ENCODE measurements at regions not wholly inside any gene's neighbourhood (a gene's known extent, or its start where the extent isn't known, plus 50 kb on each side); places are given as distances from the start of the nearest gene placed in this dataset.

GRCh38 chr15:99454107-99454809 is 111.5 kb upstream of the MEF2A start:
- H3K27ac Mint-ChIP-seq (ENCODE audit: unreplicated experiment), result no peak overlapping the region
- Histone ChIP-seq H3K27me3 (replicated peaks; ENCODE audit: control insufficient read depth, insufficient read depth, low read length) (no peaks in the 10 kb centered on the region), H3K36me3 (ENCODE audit: control insufficient read depth, insufficient read depth, low read length) (no peaks in the 10 kb centered on the region), H3K9me3 (no peaks in the 10 kb centered on the region), H3K4me1 (no peaks in the 10 kb centered on the region), H3K4me3 (ENCODE audit: low read depth, low read length) (no peak overlapping the region)
- no peak for DNase-seq
- H3K27me3 Mint-ChIP-seq (ENCODE audit: insufficient read depth, unreplicated experiment), result peaks cover 4% of the 10 kb centered on the region
- CTCF ChIA-PET, result no interaction called here
- BruUV-seq (replicated peaks), result no TSS peak
- H3K4me1 Mint-ChIP-seq (ENCODE audit: low read depth, unreplicated experiment), result no peaks in the 10 kb centered on the region
- H3K9me3 Mint-ChIP-seq (ENCODE audit: unreplicated experiment), result no peaks in the 10 kb centered on the region
- no peaks in the 10 kb centered on the region for H3K36me3 Mint-ChIP-seq (ENCODE audit: insufficient read depth, unreplicated experiment)
- intact Hi-C loops (cut with micrococcal nuclease; ENCODE audit: unreplicated experiment), result no loop called here
- TF ChIP-seq CTCF (IDR thresholded peaks at IDR 0.05; ENCODE audit: insufficient read depth in 1 of 2, low read depth in 1 of 2, low read length in 1 of 2, severe bottlenecking in 1 of 2, unreplicated experiment in 1 of 2), result no peak
- no peak overlapping the region for H3K4me3 Mint-ChIP-seq (ENCODE audit: unreplicated experiment)
- POLR2A ChIA-PET, result no interaction called here

GRCh38 chr15:99454941-99455788 is 110.6 kb upstream of the MEF2A start:
- TF ChIP-seq CTCF (IDR thresholded peaks at IDR 0.05; ENCODE audit: insufficient read depth in 1 of 2, low read depth in 1 of 2, low read length in 1 of 2, severe bottlenecking in 1 of 2, unreplicated experiment in 1 of 2), result no peak
- Mint-ChIP-seq H3K4me1 (ENCODE audit: low read depth, unreplicated experiment) (no peaks in the 10 kb centered on the region), H3K4me3 (ENCODE audit: unreplicated experiment) (no peak overlapping the region), H3K36me3 (ENCODE audit: insufficient read depth, unreplicated experiment) (no peaks in the 10 kb centered on the region), H3K27me3 (ENCODE audit: insufficient read depth, unreplicated experiment) (peaks cover 4% of the 10 kb centered on the region), H3K9me3 (ENCODE audit: unreplicated experiment) (no peaks in the 10 kb centered on the region), H3K27ac (ENCODE audit: unreplicated experiment) (no peak overlapping the region)
- no peaks in the 10 kb centered on the region for H3K4me1 ChIP-seq
- POLR2A ChIA-PET, result no interaction called here
- no peak overlapping the region for H3K4me3 ChIP-seq (ENCODE audit: low read depth, low read length)
- no peaks in the 10 kb centered on the region for H3K9me3 ChIP-seq
- intact Hi-C loops (cut with micrococcal nuclease; ENCODE audit: unreplicated experiment), result no loop called here
- no peaks in the 10 kb centered on the region for H3K36me3 ChIP-seq (ENCODE audit: control insufficient read depth, insufficient read depth, low read length)
- BruUV-seq (replicated peaks), result no TSS peak
- no peaks in the 10 kb centered on the region for H3K27me3 ChIP-seq (replicated peaks; ENCODE audit: control insufficient read depth, insufficient read depth, low read length)
- CTCF ChIA-PET, result interaction anchor here (0.6 kb wide), 1 partner anchor 22 kb away, joined by 6 read pairs; no protein-coding TSS in a partner anchor
- peak in 1 of 2 experiments; percentile 52 for DNase-seq

- Histone ChIP-seq H3K36me3 (ENCODE audit: control insufficient read depth, insufficient read depth, low read length) (no peaks in the 10 kb centered on the region), H3K27me3 (replicated peaks; ENCODE audit: control insufficient read depth, insufficient read depth, low read length) (no peaks in the 10 kb centered on the region), H3K4me3 (ENCODE audit: low read depth, low read length) (no peak overlapping the region), H3K4me1 (no peaks in the 10 kb centered on the region), H3K9me3 (no peaks in the 10 kb centered on the region)
- no TSS peak for BruUV-seq (replicated peaks)
- no peak for TF ChIP-seq CTCF (IDR thresholded peaks at IDR 0.05; ENCODE audit: insufficient read depth in 1 of 2, low read depth in 1 of 2, low read length in 1 of 2, severe bottlenecking in 1 of 2, unreplicated experiment in 1 of 2)
- no peak for DNase-seq
- no peaks in the 10 kb centered on the region for H3K9me3 Mint-ChIP-seq (ENCODE audit: unreplicated experiment)
- ChIA-PET CTCF (no interaction called here), POLR2A (no interaction called here)
- H3K4me3 Mint-ChIP-seq (ENCODE audit: unreplicated experiment), result no peak overlapping the region
- H3K36me3 Mint-ChIP-seq (ENCODE audit: insufficient read depth, unreplicated experiment), result no peaks in the 10 kb centered on the region
- no peak overlapping the region for H3K27ac Mint-ChIP-seq (ENCODE audit: unreplicated experiment)
- intact Hi-C loops (cut with micrococcal nuclease; ENCODE audit: unreplicated experiment), result no loop called here
- H3K4me1 Mint-ChIP-seq (ENCODE audit: low read depth, unreplicated experiment), result no peaks in the 10 kb centered on the region
- peaks cover 4% of the 10 kb centered on the region for H3K27me3 Mint-ChIP-seq (ENCODE audit: insufficient read depth, unreplicated experiment)
Observed at GRCh38 chr15:99455789-99456160, 110.0 kb upstream of the MEF2A start.

Measured in Caco-2 (cell line).